NT2/D1 (cell line): ENCODE measurements at regions not wholly inside any gene's neighbourhood (a gene's known extent, or its start where the extent isn't known, plus 50 kb on each side); places are given as distances from the start of the nearest gene placed in this dataset.

Experiments used
- DNase-seq: peaks from one replicate; pipeline ENCODE4 v3.0.0-alpha.2; 2011; ENCODE audit warnings: low read depth, low spot score
- H3K27me3 ChIP-seq: 2 replicates; pipeline ENCODE4 v1.6.0; 2011; ENCODE audit warnings: mild to moderate bottlenecking; ENCODE audit not compliant: insufficient read length, insufficient read depth
- H3K36me3 ChIP-seq: 2 replicates; pipeline ENCODE4 v1.6.1; 2011; ENCODE audit warnings: mild to moderate bottlenecking, low read length, mixed read lengths; ENCODE audit not compliant: insufficient read depth, insufficient read length
- H3K4me1 ChIP-seq: 2 replicates; pipeline ENCODE4 v1.5.1; 2011; ENCODE audit not compliant: insufficient read depth, insufficient read length
- H3K4me3 ChIP-seq: 2 replicates; pipeline ENCODE4 v1.5.1; 2011; ENCODE audit warnings: low read depth; ENCODE audit not compliant: insufficient read length
- H3K9ac ChIP-seq: 2 replicates; pipeline ENCODE4 v1.6.0; 2011; ENCODE audit warnings: low read depth; ENCODE audit not compliant: insufficient read length
- H3K9me3 ChIP-seq: 2 replicates; pipeline ENCODE4 v1.5.1; 2011; ENCODE audit warnings: mild to moderate bottlenecking, low read length; ENCODE audit not compliant: insufficient read depth
- SUZ12 ChIP-seq: IDR thresholded peaks from 2 replicates; pipeline ENCODE4 v1.6.1; 2011; ENCODE audit not compliant: insufficient read length, insufficient read depth; ENCODE audit errors: extremely low read depth
- YY1 ChIP-seq: IDR thresholded peaks from 2 replicates; pipeline ENCODE4 v1.6.1; 2011; ENCODE audit not compliant: insufficient read length, insufficient read depth
- ZNF274 ChIP-seq: IDR thresholded peaks from 2 replicates; pipeline ENCODE4 v1.6.1; 2011; ENCODE audit warnings: mild to moderate bottlenecking, low read depth, low read length

GRCh38 chr17:53135969-53136368 is 686.8 kb upstream of the KIF2B start:
- Histone ChIP-seq H3K27me3 (no peaks in the 10 kb centered on the region), H3K4me1 (no peaks in the 10 kb centered on the region), H3K9me3 (no peaks in the 10 kb centered on the region), H3K4me3 (no peak overlapping the region), H3K36me3 (no peaks in the 10 kb centered on the region), H3K9ac (no peak overlapping the region)
- TF ChIP-seq SUZ12 = no peak
- DNase-seq = no peak

- Histone ChIP-seq H3K9me3 (no peaks in the 10 kb centered on the region), H3K9ac (no peak overlapping the region), H3K4me1 (no peaks in the 10 kb centered on the region), H3K36me3 (no peaks in the 10 kb centered on the region), H3K4me3 (no peak overlapping the region), H3K27me3 (no peaks in the 10 kb centered on the region)
- DNase-seq = no peak
- TF ChIP-seq ZNF274 = no peak
- TF ChIP-seq SUZ12 = no peak
- no peak for TF ChIP-seq YY1
Measured at GRCh38 chr17:53134548-53134947, 688.2 kb upstream of the KIF2B start.

- TF ChIP-seq SUZ12 = no peak
- no peak for TF ChIP-seq ZNF274
- no peak for TF ChIP-seq YY1
- Histone ChIP-seq H3K27me3 (no peaks in the 10 kb centered on the region), H3K9me3 (no peaks in the 10 kb centered on the region), H3K36me3 (no peaks in the 10 kb centered on the region), H3K4me3 (no peak overlapping the region), H3K9ac (no peak overlapping the region), H3K4me1 (no peaks in the 10 kb centered on the region)
- no peak for DNase-seq
Measured at GRCh38 chr17:53133876-53134275, 688.9 kb upstream of the KIF2B start.

GRCh38 chr17:53129863-53130262 is 692.9 kb upstream of the KIF2B start:
- Histone ChIP-seq H3K27me3 (no peaks in the 10 kb centered on the region), H3K36me3 (no peaks in the 10 kb centered on the region), H3K9ac (no peak overlapping the region), H3K4me1 (no peaks in the 10 kb centered on the region), H3K9me3 (no peaks in the 10 kb centered on the region), H3K4me3 (no peak overlapping the region)
- DNase-seq = no peak
- TF ChIP-seq SUZ12 (no peak), YY1 (no peak), ZNF274 (no peak)

GRCh38 chr17:53127331-53127730 is 695.4 kb upstream of the KIF2B start:
- no peak for TF ChIP-seq ZNF274
- TF ChIP-seq SUZ12 = no peak
- no peak for TF ChIP-seq YY1
- no peaks in the 10 kb centered on the region for H3K36me3 ChIP-seq
- H3K27me3 ChIP-seq = no peaks in the 10 kb centered on the region
- H3K4me1 ChIP-seq = no peaks in the 10 kb centered on the region
- no peak for DNase-seq
- no peaks in the 10 kb centered on the region for H3K9me3 ChIP-seq
- no peak overlapping the region for H3K4me3 ChIP-seq
- no peak overlapping the region for H3K9ac ChIP-seq

- DNase-seq = no peak
- Histone ChIP-seq H3K9ac (no peak overlapping the region), H3K27me3 (no peaks in the 10 kb centered on the region), H3K9me3 (no peaks in the 10 kb centered on the region), H3K4me3 (no peak overlapping the region), H3K36me3 (no peaks in the 10 kb centered on the region), H3K4me1 (no peaks in the 10 kb centered on the region)
- TF ChIP-seq YY1 (no peak), ZNF274 (no peak), SUZ12 (no peak)
Measured at GRCh38 chr17:53122966-53123365, 699.8 kb upstream of the KIF2B start.

- Histone ChIP-seq H3K9me3 (no peaks in the 10 kb centered on the region), H3K36me3 (no peaks in the 10 kb centered on the region), H3K4me3 (no peak overlapping the region), H3K4me1 (no peaks in the 10 kb centered on the region), H3K27me3 (no peaks in the 10 kb centered on the region), H3K9ac (no peak overlapping the region)
- DNase-seq = no peak
- TF ChIP-seq SUZ12 (no peak), ZNF274 (no peak), YY1 (no peak)
Measured at GRCh38 chr17:53119773-53120172, 703.0 kb upstream of the KIF2B start.

GRCh38 chr17:53118948-53119347 is 703.8 kb upstream of the KIF2B start:
- no peak for DNase-seq
- no peaks in the 10 kb centered on the region for H3K36me3 ChIP-seq
- H3K9me3 ChIP-seq = no peaks in the 10 kb centered on the region
- no peaks in the 10 kb centered on the region for H3K4me1 ChIP-seq
- H3K27me3 ChIP-seq = no peaks in the 10 kb centered on the region
- H3K4me3 ChIP-seq = no peak overlapping the region
- H3K9ac ChIP-seq = no peak overlapping the region
- TF ChIP-seq YY1 = no peak
- TF ChIP-seq SUZ12 = no peak
- no peak for TF ChIP-seq ZNF274
